ENCODE measurements at regions not wholly inside any gene's neighbourhood (a gene's known extent, or its start where the extent isn't known, plus 50 kb on each side); places are given as distances from the start of the nearest gene placed in this dataset.

GRCh38 chr7:25911738-25912607 lies 240.0 kb upstream of the NFE2L3 start:
- DNase-seq (ENCODE audit: low spot score), result no peak

GRCh38 chr7:25913598-25914224 lies 238.3 kb upstream of the NFE2L3 start:
- DNase-seq (ENCODE audit: low spot score), result no peak

DNA sequence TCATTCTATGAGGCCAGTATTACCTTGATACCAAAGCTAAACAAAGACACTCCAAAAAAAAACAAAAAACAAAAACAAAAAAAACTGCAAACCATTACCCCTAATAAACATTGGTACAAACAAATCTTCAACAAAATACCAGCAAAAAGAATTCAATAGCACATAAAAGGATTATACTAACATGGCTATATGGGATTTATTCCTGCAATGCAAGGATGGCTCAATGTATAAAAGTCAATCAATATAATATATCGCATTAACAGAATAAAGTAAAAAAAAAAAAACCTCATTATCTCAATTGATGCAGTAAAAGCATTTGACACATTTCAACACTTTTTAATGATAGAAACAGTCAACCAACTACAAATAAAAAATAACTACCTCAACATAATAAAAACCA lies 233.3 kb upstream of the NFE2L3 start:
- no peak for DNase-seq (ENCODE audit: low spot score)

- DNase-seq (ENCODE audit: low spot score), result no peak
These were observed 229.7 kb upstream of the NFE2L3 start for GRCh38 chr7:25922296-25922695.

GRCh38 chr7:25923741-25924460 lies 228.1 kb upstream of the NFE2L3 start:
- DNase-seq (ENCODE audit: low spot score), result no peak

GRCh38 chr7:25926009-25926408 lies 226.0 kb upstream of the NFE2L3 start:
- DNase-seq (ENCODE audit: low spot score), result peak; percentile 71

- DNase-seq (ENCODE audit: low spot score), result no peak
These were observed 225.5 kb upstream of the NFE2L3 start for GRCh38 chr7:25926451-25926850.

- peak; percentile 14 for DNase-seq (ENCODE audit: low spot score)
These were observed 224.9 kb upstream of the NFE2L3 start for GRCh38 chr7:25926891-25927625.

GRCh38 chr7:25927626-25927978 lies 224.4 kb upstream of the NFE2L3 start:
- no peak for DNase-seq (ENCODE audit: low spot score)

GRCh38 chr7:25928549-25929330 lies 223.3 kb upstream of the NFE2L3 start:
- no peak for DNase-seq (ENCODE audit: low spot score)

GRCh38 chr7:25929448-25929847 lies 222.6 kb upstream of the NFE2L3 start:
- DNase-seq (ENCODE audit: low spot score), result no peak

- DNase-seq (ENCODE audit: low spot score), result no peak
These were observed 221.4 kb upstream of the NFE2L3 start for GRCh38 chr7:25930492-25931048.

GRCh38 chr7:25931156-25931555 lies 220.8 kb upstream of the NFE2L3 start:
- no peak for DNase-seq (ENCODE audit: low spot score)

GRCh38 chr7:25933921-25934320 lies 218.1 kb upstream of the NFE2L3 start:
- no peak for DNase-seq (ENCODE audit: low spot score)

GRCh38 chr7:25940086-25940906 lies 211.7 kb upstream of the NFE2L3 start:
- peak; percentile 35 for DNase-seq (ENCODE audit: low spot score)

DNA sequence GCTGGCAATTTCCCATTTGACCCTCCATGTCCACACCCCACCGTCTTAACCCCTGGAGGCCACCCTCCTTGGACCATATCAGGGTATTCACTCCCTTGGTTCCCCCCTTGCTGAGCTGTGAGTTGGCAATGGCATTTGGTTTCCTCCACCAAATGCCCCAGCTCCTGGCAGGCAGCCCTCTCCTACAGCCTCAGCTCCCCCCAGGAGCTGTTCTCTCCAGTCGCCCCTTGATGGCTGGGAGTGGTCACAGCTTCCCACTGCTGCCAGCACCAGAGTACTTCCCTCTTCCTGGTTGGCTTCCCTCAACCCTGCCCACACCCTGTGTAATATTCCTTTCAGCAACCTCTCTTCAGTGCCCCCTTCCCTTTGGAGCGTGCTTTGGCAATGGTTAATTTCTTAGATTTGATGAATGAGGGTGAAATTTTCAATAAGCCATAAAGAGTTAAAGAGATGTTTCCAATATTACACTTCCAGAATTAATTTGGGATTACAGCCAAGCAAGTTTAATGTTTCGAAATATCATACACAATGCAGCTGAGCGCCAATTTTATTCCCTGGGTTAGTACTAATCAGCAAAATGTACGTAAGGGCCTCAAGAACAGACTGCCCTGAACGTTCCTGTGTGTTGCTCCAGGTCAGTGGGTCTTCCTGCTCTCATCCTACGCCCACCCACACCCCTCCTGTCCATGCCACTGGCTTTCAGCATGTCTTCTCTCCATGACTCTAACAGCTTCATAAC lies 207.1 kb upstream of the NFE2L3 start:
- DNase-seq (ENCODE audit: low spot score), result no peak

- DNase-seq (ENCODE audit: low spot score), result no peak
These were observed 206.4 kb upstream of the NFE2L3 start for GRCh38 chr7:25945608-25946007.

GRCh38 chr7:25946181-25946580 lies 205.8 kb upstream of the NFE2L3 start:
- DNase-seq (ENCODE audit: low spot score), result no peak
